Upper lobe of right lung (tissue), 1 donor: ENCODE measurements at regions not wholly inside any gene's neighbourhood (a gene's known extent, or its start where the extent isn't known, plus 50 kb on each side); places are given as distances from the start of the nearest gene placed in this dataset.
"Not testable (repeated sequence)": the region's sequence is repeated elsewhere in the genome, so short reads cannot be mapped to it uniquely, and the experiment has no call there.

Source experiments
- ATAC-seq: fragments of 200-7000 bp; cut with Tn5 transposase; one replicate; pipeline ENCODE4 v1.9.1; 2020; ENCODE audit warnings: mild to moderate bottlenecking, moderate library complexity
- DNase-seq: peaks from one replicate; pipeline ENCODE4 v3.0.0-alpha.2; 2020
- H3K27ac ChIP-seq: fragments of 200-600 bp; one replicate; pipeline ENCODE4 v1.8.0; 2022
- H3K27me3 ChIP-seq: fragments of 200-600 bp; one replicate; pipeline ENCODE4 v1.8.0; 2022; ENCODE audit warnings: mild to moderate bottlenecking
- H3K36me3 ChIP-seq: fragments of 200-600 bp; one replicate; pipeline ENCODE4 v1.8.0; 2022
- H3K4me1 ChIP-seq: fragments of 200-600 bp; one replicate; pipeline ENCODE4 v1.8.0; 2022
- H3K4me3 ChIP-seq: fragments of 200-600 bp; one replicate; pipeline ENCODE4 v1.8.0; 2022; ENCODE audit warnings: mild to moderate bottlenecking
- H3K9me3 ChIP-seq: fragments of 200-600 bp; one replicate; pipeline ENCODE4 v1.8.0; 2022
- CTCF ChIP-seq: fragments of 200-600 bp; IDR thresholded peaks from one replicate; pipeline ENCODE4 v1.8.0; 2022; ENCODE audit warnings: antibody characterized with exemption
- intact Hi-C: fragments of 100-400 bp; cut with DNase I; formaldehyde crosslinking; loops from one replicate; pipeline ENCODE4 v1.11.0; 2022
- donor health status: DM: no; HTN: yes; CAD: no; lungs with severe emphysema.

DNA sequence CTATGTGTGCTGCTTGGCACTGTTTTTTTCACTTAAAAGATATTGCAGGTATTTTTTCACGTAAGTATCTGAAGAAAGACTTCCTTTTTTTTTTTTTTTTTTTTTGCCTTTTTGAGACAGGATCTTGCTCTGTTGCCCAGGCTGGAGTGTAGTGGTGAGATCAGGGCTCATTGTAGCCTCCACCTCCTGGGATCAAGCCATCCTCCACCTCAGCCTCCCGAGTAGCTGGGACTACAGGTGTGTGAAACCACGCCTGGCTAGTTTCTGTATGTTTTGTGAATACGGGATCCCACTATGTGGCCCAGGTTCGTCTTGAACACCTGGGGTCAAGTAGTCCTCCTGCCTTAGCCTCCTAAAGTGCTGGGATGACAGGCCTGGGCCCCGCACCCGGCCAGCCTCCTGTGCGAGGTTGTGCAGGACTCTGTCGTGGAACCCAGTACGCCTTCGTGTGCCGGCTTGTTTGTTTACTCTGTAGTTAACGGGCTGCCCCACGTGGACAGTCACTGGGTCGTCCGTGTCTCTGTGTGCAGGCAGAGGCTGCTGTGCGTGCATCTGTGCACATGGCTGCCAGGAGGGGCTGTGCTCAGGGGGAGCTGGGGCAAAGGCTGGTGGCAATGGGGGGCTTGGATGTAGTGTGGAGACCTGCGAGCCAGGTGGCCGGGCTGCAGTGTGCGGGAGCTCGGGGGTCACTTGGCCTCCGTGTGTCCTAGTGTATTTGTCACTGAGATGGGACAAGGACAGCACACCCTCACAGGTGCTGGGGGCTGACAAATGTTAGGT is 179.5 kb downstream of the ADRA2C start:
- Histone ChIP-seq H3K4me3 (no peak overlapping the region), H3K27me3 (no peaks in the 10 kb centered on the region), H3K9me3 (no peaks in the 10 kb centered on the region), H3K27ac (no peak overlapping the region), H3K4me1 (no peaks in the 10 kb centered on the region), H3K36me3 (no peaks in the 10 kb centered on the region)
- no peak for ATAC-seq
- intact Hi-C loops = no loop called here
- DNase-seq = no peak
- no peak for TF ChIP-seq CTCF

DNA sequence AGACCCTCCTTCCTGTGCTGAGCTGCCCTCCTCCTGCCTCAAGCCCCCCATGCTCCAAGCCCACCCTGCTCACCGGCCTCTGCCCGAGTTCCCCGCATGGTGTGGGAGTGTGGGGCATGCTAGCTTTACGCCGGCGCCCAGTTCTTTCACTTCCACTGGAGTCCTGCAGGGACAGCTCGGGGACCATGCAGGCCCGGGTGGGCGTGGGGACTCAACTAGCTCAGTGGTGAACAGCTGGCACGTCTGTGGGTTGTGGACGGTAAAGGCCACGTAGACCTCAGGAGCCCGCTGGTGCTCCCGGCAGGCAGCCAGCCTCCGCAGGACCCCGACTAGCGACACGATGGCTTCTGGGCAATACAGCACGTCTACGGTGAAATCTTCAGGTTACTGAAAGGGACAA is 180.4 kb downstream of the ADRA2C start:
- H3K27ac ChIP-seq, DNase-seq, H3K9me3 ChIP-seq, intact Hi-C loops, H3K27me3 ChIP-seq, H3K4me1 ChIP-seq, ATAC-seq, H3K4me3 ChIP-seq, H3K36me3 ChIP-seq: not testable (repeated sequence)

DNA sequence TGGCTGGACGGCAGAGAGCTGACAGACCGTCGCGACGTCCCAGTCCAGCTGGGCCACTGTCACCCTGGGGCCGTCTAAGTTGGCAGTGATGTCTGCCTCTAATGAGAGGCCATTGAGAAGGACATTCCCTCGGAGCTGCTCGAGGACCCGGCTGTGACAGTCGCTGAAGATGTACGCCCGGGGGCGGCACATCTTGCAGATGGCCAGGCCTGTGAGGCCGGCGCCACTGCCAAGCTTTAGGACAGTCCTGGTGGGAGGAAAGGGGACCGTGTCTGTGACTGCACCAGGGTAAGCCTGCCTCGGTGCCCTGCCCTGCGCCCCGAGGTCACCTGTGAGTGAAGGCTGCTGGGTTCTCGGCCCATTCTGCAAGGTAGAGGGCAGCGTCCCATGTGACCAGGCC is 181.6 kb downstream of the ADRA2C start:
- ATAC-seq, DNase-seq, H3K27ac ChIP-seq, H3K9me3 ChIP-seq, H3K4me3 ChIP-seq, H3K4me1 ChIP-seq, H3K27me3 ChIP-seq, intact Hi-C loops, H3K36me3 ChIP-seq: not testable (repeated sequence)

DNA sequence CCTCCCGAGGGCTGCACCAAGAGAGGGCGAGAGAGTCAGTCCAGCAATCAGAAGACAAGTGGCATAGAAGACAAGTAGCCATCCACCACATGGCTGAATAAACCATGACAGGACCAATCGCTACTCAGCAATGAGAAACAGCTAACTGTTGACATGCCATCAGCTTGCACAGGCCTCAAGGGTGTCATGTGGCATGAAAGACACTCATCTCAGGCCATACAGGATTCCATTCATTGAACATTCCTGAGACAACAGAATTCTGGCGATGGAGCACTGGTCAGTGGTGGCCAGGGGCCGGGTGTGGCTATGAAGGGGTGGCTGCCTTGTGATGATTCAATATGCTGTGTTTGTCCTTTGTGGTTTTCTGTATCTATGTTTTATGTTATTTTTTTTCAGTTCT is 182.0 kb downstream of the ADRA2C start:
- H3K36me3 ChIP-seq, intact Hi-C loops, ATAC-seq, H3K27me3 ChIP-seq, H3K27ac ChIP-seq, DNase-seq, H3K4me3 ChIP-seq, H3K9me3 ChIP-seq, H3K4me1 ChIP-seq: not testable (repeated sequence)

DNA sequence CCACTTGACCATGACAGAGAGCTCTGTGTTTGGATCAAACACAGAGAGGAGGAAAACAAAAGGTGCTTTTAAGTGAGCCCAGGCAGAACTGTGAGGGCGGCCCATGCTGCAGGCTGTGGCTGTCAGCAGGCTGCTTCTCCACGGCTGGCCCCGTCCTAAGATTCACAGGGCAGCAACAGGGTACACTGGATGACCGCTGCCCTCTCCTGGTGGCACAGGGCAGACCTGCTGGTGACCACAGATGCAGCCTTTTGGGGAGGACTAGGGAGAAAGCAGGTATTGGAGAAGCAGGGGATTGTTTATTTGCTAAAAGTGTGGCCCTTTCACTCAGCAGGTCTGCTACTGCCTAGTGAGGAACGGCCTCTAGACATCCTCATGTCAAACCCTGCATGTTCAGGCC is 183.7 kb downstream of the ADRA2C start:
- ATAC-seq, H3K4me1 ChIP-seq, H3K9me3 ChIP-seq, intact Hi-C loops, H3K27ac ChIP-seq, H3K27me3 ChIP-seq, H3K36me3 ChIP-seq, H3K4me3 ChIP-seq: not testable (repeated sequence)
- peak; percentile 53 for TF ChIP-seq CTCF
- peak; percentile 75 for DNase-seq

DNA sequence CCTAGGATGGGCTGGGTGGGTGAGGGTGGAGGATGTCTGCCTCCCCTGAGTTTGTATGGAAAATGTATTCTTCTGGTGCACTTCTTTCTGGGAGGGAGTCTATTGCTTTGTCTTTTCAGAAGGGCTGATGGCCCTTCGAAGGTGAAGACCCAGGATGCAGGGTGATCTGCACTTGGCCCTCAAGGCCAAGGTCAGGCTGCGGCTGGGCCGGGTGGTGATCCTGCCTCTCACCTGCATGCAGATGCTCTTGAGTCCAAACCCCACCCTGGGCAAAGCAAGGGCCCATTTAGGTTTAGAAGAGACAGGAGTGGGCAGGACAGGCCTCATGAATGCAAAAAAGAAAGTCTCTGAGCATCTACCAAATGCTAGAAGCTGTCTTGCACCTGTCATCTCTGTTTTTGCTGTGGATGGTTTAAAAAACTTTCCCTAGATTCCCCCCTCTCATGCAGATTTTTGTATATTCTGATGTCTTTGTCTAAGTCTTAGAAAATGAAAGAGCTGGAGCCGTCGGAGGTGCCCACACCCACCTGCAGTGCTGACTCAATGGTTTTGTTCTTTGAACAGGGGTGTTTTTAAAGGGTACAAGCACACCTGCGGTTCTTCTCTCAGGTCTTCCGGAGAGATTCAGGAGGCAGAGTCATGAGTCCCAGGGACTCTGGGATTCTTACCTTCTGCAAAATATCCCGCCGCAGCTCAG is 186.4 kb downstream of the ADRA2C start:
- ATAC-seq, DNase-seq, intact Hi-C loops, H3K27me3 ChIP-seq, H3K4me3 ChIP-seq, H3K36me3 ChIP-seq, H3K9me3 ChIP-seq, H3K27ac ChIP-seq, H3K4me1 ChIP-seq: not testable (repeated sequence)

- H3K9me3 ChIP-seq, intact Hi-C loops, DNase-seq, H3K27me3 ChIP-seq, H3K4me3 ChIP-seq, H3K27ac ChIP-seq, ATAC-seq, H3K36me3 ChIP-seq, H3K4me1 ChIP-seq: not testable (repeated sequence)
Measured at GRCh38 chr4:3953140-3953489, 186.9 kb downstream of the ADRA2C start.

DNA sequence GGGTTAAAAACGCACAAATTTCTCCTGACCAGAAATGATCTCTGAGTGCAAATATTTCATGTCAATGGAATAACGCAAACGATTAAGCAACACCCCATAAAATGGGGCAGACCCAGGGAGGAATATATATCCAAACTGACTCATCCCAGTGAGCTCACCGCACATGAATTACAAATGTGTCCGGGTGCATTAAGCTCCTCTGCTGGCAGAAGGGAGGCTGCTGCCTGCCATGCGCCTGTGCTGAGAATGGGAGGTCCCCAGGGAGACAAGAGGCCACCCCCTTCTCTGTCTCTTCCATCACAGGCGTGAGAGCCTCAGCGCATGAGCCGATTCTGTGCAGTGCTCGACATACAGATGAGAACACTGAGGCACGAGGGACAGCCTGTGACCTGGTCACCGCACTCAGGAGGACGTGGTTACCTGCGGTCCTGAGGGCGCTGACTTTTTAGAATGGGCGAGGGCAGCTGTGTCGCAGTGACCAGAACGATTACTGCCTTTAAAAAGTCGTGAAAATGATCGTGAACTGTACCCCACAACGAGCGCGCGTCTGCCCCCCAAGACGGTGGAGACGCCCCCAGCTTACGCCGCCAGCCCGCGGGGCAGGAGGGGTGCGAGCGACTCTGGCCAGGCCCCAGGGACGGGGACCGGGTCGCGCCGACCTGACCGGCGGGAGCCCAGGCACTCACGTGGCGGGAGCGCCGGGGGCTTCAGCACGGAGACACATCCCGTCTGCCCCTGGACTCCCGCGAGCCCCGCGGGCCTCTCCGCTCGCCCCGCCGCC is 188.5 kb downstream of the ADRA2C start:
- H3K27ac ChIP-seq = peak overlapping the region; percentile 83
- DNase-seq, intact Hi-C loops, ATAC-seq, H3K4me1 ChIP-seq, H3K27me3 ChIP-seq, H3K36me3 ChIP-seq, H3K9me3 ChIP-seq: not testable (repeated sequence)
- H3K4me3 ChIP-seq = peak overlapping the region; percentile 77

DNA sequence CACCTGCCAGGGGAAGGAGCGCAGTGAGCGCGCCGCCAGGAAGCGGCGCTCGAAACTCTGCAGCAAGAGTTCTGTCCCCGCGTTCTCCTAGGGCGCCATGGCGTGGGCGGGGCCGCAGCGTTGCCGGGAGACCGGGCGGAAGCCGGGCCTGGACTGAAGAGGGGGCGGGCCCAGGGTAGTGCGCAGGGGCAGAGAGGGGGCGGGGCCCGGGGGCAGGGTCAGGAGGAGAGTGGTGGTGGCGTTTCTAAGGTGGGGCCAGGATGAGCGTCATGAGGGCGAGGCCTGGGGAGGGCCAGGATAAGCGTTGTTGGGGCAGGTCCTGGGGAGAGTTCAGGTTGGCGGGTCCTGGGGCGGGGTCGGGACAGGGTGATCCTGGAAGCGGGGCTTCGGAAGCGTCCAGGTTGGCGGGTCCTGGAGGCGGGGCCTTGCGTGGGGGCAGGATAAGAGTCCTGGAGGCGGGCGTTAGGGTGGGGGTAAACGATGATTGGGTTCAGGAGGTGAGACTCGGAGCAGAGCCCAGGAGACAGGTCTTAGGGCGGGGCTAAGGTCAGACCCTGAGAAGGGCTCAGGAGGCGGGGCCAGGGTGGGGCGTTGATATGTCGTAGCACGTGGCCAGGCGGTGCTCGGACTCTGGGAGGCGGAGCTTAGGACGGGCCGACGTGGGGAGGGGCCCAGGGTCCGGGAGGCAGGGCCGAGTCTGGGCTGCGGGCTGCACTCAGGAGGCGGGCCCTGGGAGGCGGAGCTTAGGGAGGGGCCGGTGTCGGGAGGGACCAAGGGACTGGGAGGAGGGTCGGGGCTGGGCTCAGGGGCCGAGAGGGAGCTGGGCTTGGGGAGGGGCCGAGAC is 189.4 kb downstream of the ADRA2C start:
- intact Hi-C loops, H3K9me3 ChIP-seq, H3K4me1 ChIP-seq, H3K27me3 ChIP-seq, H3K36me3 ChIP-seq: not testable (repeated sequence)
- Histone ChIP-seq H3K27ac (peak overlapping the region; percentile 83), H3K4me3 (peak overlapping the region; percentile 77)
- ATAC-seq = peak; percentile 100
- peak; percentile 100 for DNase-seq

GRCh38 chr4:3956165-3956867 is 190.1 kb downstream of the ADRA2C start:
- not testable (repeated sequence) for DNase-seq

More at GRCh38 chr4:3956165-3956867, 190.1 kb downstream of the ADRA2C start:
- Histone ChIP-seq H3K4me3 (peak overlapping the region; percentile 77), H3K27ac (peak overlapping the region; percentile 51)
- intact Hi-C loops, H3K9me3 ChIP-seq, H3K4me1 ChIP-seq, H3K27me3 ChIP-seq, ATAC-seq, H3K36me3 ChIP-seq: not testable (repeated sequence)
